ENCODE measurements at regions not wholly inside any gene's neighbourhood (a gene's known extent, or its start where the extent isn't known, plus 50 kb on each side); places are given as distances from the start of the nearest gene placed in this dataset.

DNA sequence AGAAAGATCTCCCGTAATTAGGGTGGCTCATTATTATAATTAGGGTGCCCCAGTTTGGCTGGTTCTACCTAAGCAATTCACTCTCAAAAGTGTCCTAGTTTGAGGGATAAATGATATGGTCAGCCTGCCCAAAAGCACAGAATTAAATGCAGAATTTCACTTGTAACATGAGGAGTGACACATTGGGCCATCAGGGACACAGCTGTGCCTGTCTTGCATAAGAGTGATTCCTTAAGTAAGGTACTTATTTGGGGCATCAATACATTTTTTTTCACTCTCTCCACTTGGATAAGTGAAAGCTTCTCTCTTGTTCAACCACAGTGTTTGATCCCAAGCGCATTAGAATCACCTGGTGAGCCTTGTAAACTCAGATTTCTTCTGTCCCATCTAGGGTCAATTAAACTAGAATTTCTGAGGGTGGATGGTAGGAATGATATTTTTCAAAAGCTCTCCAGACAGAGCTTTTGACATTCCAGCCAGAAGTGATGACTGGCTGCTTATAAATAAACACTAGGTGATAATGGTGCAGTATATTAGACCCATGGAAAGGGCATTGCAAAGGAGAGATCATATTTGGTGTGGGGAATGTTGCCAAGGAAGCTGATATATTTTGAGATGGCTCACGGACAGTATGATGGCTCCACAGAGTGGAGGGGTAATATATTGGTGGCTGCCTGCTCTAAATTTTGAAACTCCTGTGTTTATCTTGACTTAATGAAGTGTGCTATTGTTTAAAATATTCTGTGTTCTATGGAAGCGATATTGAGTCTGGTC, 458.1 kb upstream of the RASGRP1 start:
- H3K4me1 ChIP-seq = no peaks in the 10 kb centered on the region
- no peak overlapping the region for H3K4me3 ChIP-seq
- H3K27me3 ChIP-seq = no peaks in the 10 kb centered on the region
- intact Hi-C loops (cut with DNase I) = no loop called here
- no peak overlapping the region for H3K27ac ChIP-seq
- no peak for TF ChIP-seq POLR2AphosphoS5 (IDR thresholded peaks at IDR 0.05; ENCODE audit: insufficient read depth in 1 of 2, low read depth in 1 of 2)
- TF ChIP-seq, protein P1, sequence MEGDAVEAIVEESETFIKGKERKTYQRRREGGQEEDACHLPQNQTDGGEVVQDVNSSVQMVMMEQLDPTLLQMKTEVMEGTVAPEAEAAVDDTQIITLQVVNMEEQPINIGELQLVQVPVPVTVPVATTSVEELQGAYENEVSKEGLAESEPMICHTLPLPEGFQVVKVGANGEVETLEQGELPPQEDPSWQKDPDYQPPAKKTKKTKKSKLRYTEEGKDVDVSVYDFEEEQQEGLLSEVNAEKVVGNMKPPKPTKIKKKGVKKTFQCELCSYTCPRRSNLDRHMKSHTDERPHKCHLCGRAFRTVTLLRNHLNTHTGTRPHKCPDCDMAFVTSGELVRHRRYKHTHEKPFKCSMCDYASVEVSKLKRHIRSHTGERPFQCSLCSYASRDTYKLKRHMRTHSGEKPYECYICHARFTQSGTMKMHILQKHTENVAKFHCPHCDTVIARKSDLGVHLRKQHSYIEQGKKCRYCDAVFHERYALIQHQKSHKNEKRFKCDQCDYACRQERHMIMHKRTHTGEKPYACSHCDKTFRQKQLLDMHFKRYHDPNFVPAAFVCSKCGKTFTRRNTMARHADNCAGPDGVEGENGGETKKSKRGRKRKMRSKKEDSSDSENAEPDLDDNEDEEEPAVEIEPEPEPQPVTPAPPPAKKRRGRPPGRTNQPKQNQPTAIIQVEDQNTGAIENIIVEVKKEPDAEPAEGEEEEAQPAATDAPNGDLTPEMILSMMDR (IDR thresholded peaks at IDR 0.05) = no peak
- no peaks in the 10 kb centered on the region for H3K9me3 ChIP-seq
- H3K36me3 ChIP-seq = no peaks in the 10 kb centered on the region
- no peak for DNase-seq (ENCODE audit: extremely low spot score in 2 of 2)

DNA sequence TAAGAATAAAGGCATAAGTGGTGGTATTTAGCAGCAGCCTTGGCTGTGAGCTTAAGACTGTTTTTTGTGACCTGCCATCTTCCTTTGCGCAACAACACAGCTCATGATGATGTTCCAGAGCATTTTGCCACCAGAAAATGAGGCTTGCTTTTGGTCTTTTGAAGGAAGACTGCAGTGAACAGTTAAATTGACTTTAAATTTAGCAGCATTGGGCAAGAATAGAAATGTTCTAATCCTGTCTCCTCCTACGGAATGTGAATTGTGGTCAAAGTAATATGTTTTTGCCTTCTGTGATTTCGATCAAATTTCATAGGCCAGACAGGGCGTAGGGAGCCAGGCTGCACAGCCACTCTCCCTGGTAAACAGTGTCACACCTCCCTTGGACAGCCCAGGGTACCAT, 460.7 kb upstream of the RASGRP1 start:
- intact Hi-C loops (cut with DNase I) = no loop called here
- Histone ChIP-seq H3K4me3 (no peak overlapping the region), H3K4me1 (no peaks in the 10 kb centered on the region), H3K27ac (no peak overlapping the region), H3K36me3 (no peaks in the 10 kb centered on the region), H3K27me3 (no peaks in the 10 kb centered on the region), H3K9me3 (no peaks in the 10 kb centered on the region)
- no peak for DNase-seq (ENCODE audit: extremely low spot score in 2 of 2)
- TF ChIP-seq POLR2A (IDR thresholded peaks at IDR 0.05) = no peak
- TF ChIP-seq POLR2AphosphoS5 (IDR thresholded peaks at IDR 0.05; ENCODE audit: insufficient read depth in 1 of 2, low read depth in 1 of 2) = no peak
- TF ChIP-seq, protein P1 (IDR thresholded peaks at IDR 0.05) = no peak

DNA sequence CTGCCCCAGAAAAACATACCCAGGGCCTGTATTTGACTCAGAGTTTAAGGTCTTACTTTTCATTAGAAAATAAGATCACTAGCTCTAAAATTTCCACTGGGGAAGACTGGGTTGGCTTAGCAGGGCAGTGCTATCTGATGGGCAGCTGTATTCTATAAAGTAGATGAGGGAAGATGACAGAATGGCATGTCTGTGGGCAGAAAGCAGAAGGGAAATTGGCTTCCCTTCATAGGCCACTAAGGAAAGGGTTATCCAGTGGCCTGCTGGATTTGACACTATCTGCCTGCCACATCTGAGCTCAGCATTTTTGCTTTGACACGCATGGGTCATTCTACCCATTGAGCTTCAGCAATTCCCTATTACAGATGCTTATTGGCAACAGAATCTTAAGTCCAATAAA, 461.3 kb upstream of the RASGRP1 start:
- no peak overlapping the region for H3K27ac ChIP-seq
- no peaks in the 10 kb centered on the region for H3K9me3 ChIP-seq
- DNase-seq (ENCODE audit: extremely low spot score in 2 of 2) = no peak
- intact Hi-C loops (cut with DNase I) = no loop called here
- H3K27me3 ChIP-seq = no peaks in the 10 kb centered on the region
- TF ChIP-seq POLR2A (IDR thresholded peaks at IDR 0.05) (no peak), POLR2AphosphoS5 (IDR thresholded peaks at IDR 0.05; ENCODE audit: insufficient read depth in 1 of 2, low read depth in 1 of 2) (no peak)
- TF ChIP-seq, protein P1 (IDR thresholded peaks at IDR 0.05) = no peak
- no peaks in the 10 kb centered on the region for H3K4me1 ChIP-seq
- H3K36me3 ChIP-seq = no peaks in the 10 kb centered on the region
- no peak overlapping the region for H3K4me3 ChIP-seq

DNA sequence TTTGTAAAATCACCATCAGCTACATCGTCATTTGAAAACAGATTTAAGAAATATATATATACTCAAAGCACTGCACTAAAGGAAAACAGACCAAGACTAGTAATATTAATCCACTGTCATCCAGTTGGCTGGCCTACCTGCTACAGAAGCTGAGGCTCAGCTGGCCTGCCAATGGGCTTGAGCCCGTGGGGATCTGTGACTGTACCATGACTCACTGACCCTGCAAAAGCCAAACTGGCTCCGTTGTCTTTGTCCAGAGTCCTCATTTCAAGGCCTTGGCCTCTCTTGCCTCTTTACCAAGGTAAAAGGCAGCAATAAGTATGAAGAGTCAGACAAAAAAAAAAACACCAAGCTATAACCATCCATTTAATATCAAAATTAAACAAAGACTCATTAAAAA, 463.5 kb upstream of the RASGRP1 start:
- DNase-seq (ENCODE audit: extremely low spot score in 2 of 2) = no peak
- no peaks in the 10 kb centered on the region for H3K36me3 ChIP-seq
- no peaks in the 10 kb centered on the region for H3K4me1 ChIP-seq
- H3K9me3 ChIP-seq = no peaks in the 10 kb centered on the region
- H3K27me3 ChIP-seq = no peaks in the 10 kb centered on the region
- intact Hi-C loops (cut with DNase I) = no loop called here
- H3K4me3 ChIP-seq = no peak overlapping the region
- no peak overlapping the region for H3K27ac ChIP-seq
- TF ChIP-seq POLR2A (IDR thresholded peaks at IDR 0.05) (no peak), POLR2AphosphoS5 (IDR thresholded peaks at IDR 0.05; ENCODE audit: insufficient read depth in 1 of 2, low read depth in 1 of 2) (no peak)
- TF ChIP-seq, protein P1 (IDR thresholded peaks at IDR 0.05) = no peak

DNA sequence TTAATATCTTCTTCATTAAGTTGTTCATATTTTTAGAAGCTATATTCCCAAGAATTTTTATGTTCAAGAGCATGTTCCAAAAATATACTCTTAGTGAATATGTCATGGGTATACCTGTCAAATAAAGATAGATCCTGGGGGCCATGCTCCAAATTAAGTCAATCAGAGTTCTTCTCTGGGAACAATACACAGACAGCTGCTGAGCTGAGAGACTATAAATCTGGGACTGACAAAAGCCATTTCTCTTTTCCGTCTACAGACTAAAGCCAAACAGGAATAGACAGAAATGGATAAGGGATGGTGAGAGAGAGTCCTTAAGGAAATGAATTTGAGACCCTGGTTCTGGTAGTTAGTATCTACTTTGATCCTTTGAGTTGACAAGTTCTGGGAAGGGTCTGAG, 465.1 kb upstream of the RASGRP1 start:
- TF ChIP-seq POLR2A (IDR thresholded peaks at IDR 0.05) (no peak), POLR2AphosphoS5 (IDR thresholded peaks at IDR 0.05; ENCODE audit: insufficient read depth in 1 of 2, low read depth in 1 of 2) (no peak)
- TF ChIP-seq, protein P1 (IDR thresholded peaks at IDR 0.05) = no peak
- H3K4me3 ChIP-seq = no peak overlapping the region
- no peak overlapping the region for H3K27ac ChIP-seq
- H3K27me3 ChIP-seq = no peaks in the 10 kb centered on the region
- no peaks in the 10 kb centered on the region for H3K36me3 ChIP-seq
- no peaks in the 10 kb centered on the region for H3K4me1 ChIP-seq
- no peak for DNase-seq (ENCODE audit: extremely low spot score in 2 of 2)
- intact Hi-C loops (cut with DNase I) = no loop called here
- no peaks in the 10 kb centered on the region for H3K9me3 ChIP-seq

All from vagina (tissue), 2 donors.